Suppressor macrophage treated with lipopolysaccharide for 4 hours (primary cell): ENCODE measurements at regions not wholly inside any gene's neighbourhood (a gene's known extent, or its start where the extent isn't known, plus 50 kb on each side); places are given as distances from the start of the nearest gene placed in this dataset.
"Not testable (repeated sequence)": the region's sequence is repeated elsewhere in the genome, so short reads cannot be mapped to it uniquely, and the experiment has no call there.

Source experiments
- DNase-seq: peaks from one replicate; pipeline ENCODE4 v3.0.0-alpha.2; 2020

- no peak for DNase-seq
Measured at GRCh38 chr1:22196041-22196440, 53.1 kb upstream of the WNT4 start.

GRCh38 chr1:22196641-22197040 is 53.7 kb upstream of the WNT4 start:
- no peak for DNase-seq

GRCh38 chr1:22197644-22198043 is 54.7 kb upstream of the WNT4 start:
- no peak for DNase-seq

- DNase-seq: no peak
Measured at GRCh38 chr1:22201023-22201422, 58.1 kb upstream of the WNT4 start.

GRCh38 chr1:22203335-22203734 is 60.4 kb upstream of the WNT4 start:
- no peak for DNase-seq

- no peak for DNase-seq
Measured at GRCh38 chr1:22204057-22204840, 61.4 kb upstream of the WNT4 start.

GRCh38 chr1:22204989-22205913 is 62.4 kb upstream of the WNT4 start:
- DNase-seq: no peak

- no peak for DNase-seq
Measured at GRCh38 chr1:22206551-22207125, 63.7 kb upstream of the WNT4 start.

- no peak for DNase-seq
Measured at GRCh38 chr1:22207511-22208267, 64.8 kb upstream of the WNT4 start.

- no peak for DNase-seq
Measured at GRCh38 chr1:22208268-22208972, 65.5 kb upstream of the WNT4 start.

GRCh38 chr1:22208973-22209378 is 66.1 kb upstream of the WNT4 start:
- no peak for DNase-seq

GRCh38 chr1:22210176-22210575 is 67.3 kb upstream of the WNT4 start:
- no peak for DNase-seq

GRCh38 chr1:22210636-22211035 is 67.7 kb upstream of the WNT4 start:
- DNase-seq: no peak

GRCh38 chr1:22211459-22211858 is 68.6 kb upstream of the WNT4 start:
- DNase-seq: not testable (repeated sequence)

- DNase-seq: no peak
Measured at GRCh38 chr1:22212400-22213233, 69.7 kb upstream of the WNT4 start.

GRCh38 chr1:22216210-22216883 is 73.5 kb upstream of the WNT4 start:
- no peak for DNase-seq

- DNase-seq: no peak
Measured at GRCh38 chr1:22216966-22217365, 74.1 kb upstream of the WNT4 start.

GRCh38 chr1:22217811-22218460 is 75.0 kb upstream of the WNT4 start:
- DNase-seq: no peak

- no peak for DNase-seq
Measured at GRCh38 chr1:22218618-22219250, 75.8 kb upstream of the WNT4 start.
